ENCODE measurements at regions not wholly inside any gene's neighbourhood (a gene's known extent, or its start where the extent isn't known, plus 50 kb on each side); places are given as distances from the start of the nearest gene placed in this dataset.

GRCh38 chr6:6997263-6998193 lies 110.2 kb upstream of the RREB1 start:
- TF ChIP-seq CTCF (conservative IDR thresholded peaks at IDR 0.05): no peak
- no peak for TF ChIP-seq ZFX (IDR thresholded peaks at IDR 0.05)
